HG02943 (cell line): ENCODE measurements at regions not wholly inside any gene's neighbourhood (a gene's known extent, or its start where the extent isn't known, plus 50 kb on each side); places are given as distances from the start of the nearest gene placed in this dataset.
"Not testable (repeated sequence)": the region's sequence is repeated elsewhere in the genome, so short reads cannot be mapped to it uniquely, and the experiment has no call there.

Experiments
- ATAC-seq: cut with Tn5 transposase; IDR thresholded peaks from one replicate; pipeline ENCODE4 v1.9.1; 2021; ENCODE audit warnings: mild to moderate bottlenecking, low read depth, moderate library complexity; ENCODE audit not compliant: unreplicated experiment

DNA sequence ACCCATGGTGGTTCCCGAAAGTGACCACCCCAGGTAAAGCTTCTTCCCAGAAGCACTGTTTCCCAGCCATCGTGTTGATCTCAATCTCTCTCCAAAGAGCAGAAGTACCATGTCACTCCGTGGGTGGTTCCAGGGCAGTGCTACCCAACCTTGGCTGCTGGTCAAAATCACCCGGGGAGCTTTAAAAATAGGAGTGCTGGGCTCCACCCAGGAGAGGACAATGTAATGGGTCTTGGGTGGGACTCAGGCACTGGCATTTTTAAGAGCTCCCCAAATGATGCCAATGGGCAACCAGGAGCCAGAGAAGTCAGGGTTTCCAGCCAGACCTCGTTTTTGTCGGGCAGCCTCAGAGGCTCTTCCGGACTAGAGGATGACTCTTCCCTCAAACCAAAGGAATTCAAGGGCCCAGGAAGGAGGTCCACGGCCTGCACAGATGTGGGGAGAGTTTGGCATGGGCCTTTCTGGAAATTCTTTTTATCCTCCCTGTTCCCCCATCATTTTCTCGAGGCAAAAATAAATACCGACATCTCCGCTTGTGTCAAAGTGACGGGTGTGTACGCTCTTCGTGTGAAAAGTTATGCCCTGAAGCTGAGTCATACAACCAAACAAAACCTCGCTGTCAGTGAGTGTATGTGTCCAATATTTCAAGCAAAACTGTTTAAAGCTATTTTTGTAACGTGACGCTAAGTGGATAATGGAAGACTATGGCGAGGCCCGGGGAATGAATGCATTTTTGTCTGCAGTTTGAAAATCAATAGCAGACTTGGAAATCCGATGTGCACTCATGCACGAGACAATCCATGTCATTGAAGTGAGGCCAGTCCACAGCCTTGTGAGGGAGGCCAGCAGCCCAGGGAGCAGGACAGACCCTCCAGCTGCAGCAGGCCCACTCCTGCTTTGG, 364.1 kb downstream of the FOXL1 start:
- no peak for ATAC-seq

- no peak for ATAC-seq
Measured at GRCh38 chr16:86945166-86945900, 367.0 kb downstream of the FOXL1 start.

GRCh38 chr16:86946396-86946795, 368.0 kb downstream of the FOXL1 start:
- ATAC-seq: no peak

GRCh38 chr16:86946981-86947380, 368.6 kb downstream of the FOXL1 start:
- ATAC-seq: no peak

DNA sequence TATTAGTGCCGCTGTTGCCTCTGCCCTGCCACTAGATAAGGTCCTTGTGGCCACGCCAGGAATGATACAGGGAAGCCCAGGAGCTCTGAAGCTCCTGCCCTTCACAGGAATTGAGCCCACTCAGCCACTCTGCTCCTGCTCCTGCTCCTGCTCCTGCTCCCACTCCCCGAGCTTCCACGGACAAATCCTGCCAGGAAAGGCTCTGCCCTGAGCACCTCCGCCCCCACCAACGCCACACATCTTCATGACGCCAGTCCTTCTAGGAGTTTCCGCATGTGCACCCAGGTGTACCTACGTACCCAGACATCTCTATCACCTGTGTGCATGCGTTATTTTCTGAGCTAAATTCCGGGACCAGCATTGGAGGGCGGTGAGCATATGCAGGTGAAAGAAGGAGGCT, 369.1 kb downstream of the C16orf95 start:
- ATAC-seq: no peak

DNA sequence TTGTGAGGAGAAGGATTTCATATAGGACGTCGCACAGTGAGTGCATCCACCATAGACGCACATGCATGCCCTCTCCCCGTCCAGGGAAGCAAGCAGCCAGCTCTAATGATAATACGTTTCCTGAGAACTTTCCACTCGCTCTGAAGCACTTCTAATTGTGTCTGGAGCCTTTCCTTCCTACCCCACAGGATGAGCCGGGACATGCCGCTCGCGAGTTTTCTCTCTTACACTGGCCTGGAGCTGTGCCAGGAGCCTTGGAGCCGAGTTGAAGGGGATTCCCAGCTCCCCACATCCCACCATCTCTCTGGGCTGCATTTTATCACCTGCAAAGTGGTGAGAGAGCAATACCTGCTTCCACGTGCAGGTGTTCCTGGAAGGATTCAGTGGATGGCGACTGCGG, 368.1 kb downstream of the C16orf95 start:
- no peak for ATAC-seq

GRCh38 chr16:86949630-86950029, 367.6 kb downstream of the C16orf95 start:
- no peak for ATAC-seq

- no peak for ATAC-seq
Measured at GRCh38 chr16:86951041-86951822, 366.0 kb downstream of the C16orf95 start.

GRCh38 chr16:86951831-86952598, 365.2 kb downstream of the C16orf95 start:
- no peak for ATAC-seq

DNA sequence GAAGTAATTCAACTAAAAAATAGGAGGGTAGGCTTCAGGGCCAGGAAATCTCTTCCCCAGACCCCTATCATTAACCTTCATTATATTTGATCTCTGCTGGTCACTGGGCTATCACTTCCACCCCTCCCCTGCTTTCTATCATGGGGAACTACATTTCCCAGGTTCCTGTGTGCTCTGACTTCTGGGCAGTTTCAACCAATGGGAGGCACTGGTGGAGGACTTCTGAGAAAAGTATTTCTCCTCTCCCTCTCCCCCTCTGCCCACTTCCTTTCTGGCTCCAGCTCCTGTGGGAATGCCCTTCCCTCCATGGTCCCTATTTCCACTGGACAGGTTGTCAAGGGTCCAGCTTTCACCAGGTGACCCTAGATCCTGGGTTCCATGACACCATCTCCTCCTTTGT, 364.4 kb downstream of the C16orf95 start:
- no peak for ATAC-seq

DNA sequence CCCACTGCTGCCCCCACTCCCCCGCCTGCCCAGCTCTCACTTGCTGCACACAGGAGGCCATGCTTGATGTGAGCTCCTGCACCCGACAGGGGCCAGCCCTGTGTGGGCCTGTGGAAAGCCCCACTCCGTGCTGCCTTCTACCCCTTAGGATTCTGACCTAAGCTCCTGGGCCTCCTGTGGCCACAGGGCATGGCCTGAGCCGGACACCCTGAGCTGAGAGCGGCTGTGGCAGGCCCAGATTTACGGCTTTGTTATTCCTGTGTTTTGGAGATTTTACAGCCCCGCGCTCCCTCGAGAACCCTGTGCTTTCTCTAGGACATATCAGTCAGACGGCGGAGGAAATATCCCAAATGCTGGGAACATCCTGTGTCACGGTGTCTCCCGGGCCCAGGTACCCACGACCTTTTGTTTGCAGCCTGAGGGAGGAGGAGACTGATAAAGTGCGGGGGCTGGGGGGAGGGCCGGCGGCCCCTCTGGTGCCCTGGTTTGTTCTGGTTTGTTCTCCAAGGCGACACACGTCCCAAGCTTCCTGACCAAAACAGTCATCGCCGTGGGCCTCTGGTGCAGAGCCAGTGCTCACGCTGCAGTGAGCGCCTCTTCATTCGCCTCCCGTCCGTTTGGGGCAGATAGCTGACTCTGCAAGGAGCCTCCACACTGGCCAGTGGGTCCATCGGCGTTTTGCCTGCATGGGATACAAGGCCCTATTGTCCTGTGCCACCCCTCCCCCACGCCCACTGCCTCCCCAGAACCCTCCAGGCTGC, 363.4 kb downstream of the C16orf95 start:
- ATAC-seq: no peak

- no peak for ATAC-seq
Measured at GRCh38 chr16:86955136-86955855, 361.9 kb downstream of the C16orf95 start.

- ATAC-seq: no peak
Measured at GRCh38 chr16:86956437-86956836, 360.8 kb downstream of the C16orf95 start.

DNA sequence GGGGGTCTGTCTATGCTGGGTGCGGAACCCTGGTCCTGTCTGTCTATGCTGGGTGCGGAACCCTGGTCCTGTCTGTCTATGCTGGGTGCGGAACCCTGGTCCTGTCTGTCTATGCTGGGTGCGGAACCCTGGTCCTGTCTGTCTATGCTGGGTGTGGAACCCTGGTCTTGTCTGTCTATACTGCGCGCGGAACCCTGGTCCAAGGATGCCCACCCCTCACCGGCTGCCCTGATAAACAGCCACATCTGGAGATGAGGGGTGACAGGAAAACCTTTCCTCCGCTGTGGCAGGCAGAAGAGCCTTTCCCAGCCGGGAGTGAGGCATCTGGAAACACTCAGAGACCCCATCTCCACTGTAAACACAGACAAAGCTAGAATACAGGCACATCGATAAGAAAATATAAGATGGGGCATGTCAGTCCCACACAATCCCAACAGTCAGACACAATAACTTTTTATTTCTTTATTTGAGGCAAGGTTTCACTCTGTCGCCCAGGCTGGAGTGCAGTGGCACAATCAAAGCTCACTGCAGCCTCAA, 359.5 kb downstream of the C16orf95 start:
- not testable (repeated sequence) for ATAC-seq

GRCh38 chr16:86958423-86958822, 358.8 kb downstream of the C16orf95 start:
- no peak for ATAC-seq

GRCh38 chr16:86959091-86959651, 358.0 kb downstream of the C16orf95 start:
- ATAC-seq: no peak

- no peak for ATAC-seq
Measured at GRCh38 chr16:86959729-86960128, 357.5 kb downstream of the C16orf95 start.

GRCh38 chr16:86960266-86960665, 356.9 kb downstream of the C16orf95 start:
- no peak for ATAC-seq
